CD4-positive, alpha-beta T cell treated with Interleukin-15 for 1 hour (primary cell): ENCODE measurements at regions not wholly inside any gene's neighbourhood (a gene's known extent, or its start where the extent isn't known, plus 50 kb on each side); places are given as distances from the start of the nearest gene placed in this dataset.
"Not testable (repeated sequence)": the region's sequence is repeated elsewhere in the genome, so short reads cannot be mapped to it uniquely, and the experiment has no call there.

Source experiments
- DNase-seq: peaks from one replicate; pipeline ENCODE4 v3.0.0-alpha.2; 2020

DNA sequence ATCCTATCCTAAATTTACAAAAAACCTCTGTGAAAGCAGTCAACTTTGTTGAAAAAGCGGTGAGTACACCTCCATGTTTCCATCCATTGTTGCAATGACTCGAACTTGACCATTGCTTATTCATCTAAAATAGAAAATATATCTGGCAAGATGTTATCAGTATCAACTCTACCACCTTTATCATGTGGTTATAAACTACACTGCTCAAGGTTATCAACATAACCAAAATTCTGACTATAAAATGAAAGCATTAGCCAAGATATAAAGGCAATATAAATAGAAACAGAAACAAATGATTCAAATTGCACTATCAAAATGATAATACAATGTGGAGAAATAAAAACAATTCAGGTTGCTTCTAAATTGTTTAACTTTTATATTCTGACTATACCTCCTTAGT lies 150.0 kb downstream of the AVL9 start:
- not testable (repeated sequence) for DNase-seq

DNA sequence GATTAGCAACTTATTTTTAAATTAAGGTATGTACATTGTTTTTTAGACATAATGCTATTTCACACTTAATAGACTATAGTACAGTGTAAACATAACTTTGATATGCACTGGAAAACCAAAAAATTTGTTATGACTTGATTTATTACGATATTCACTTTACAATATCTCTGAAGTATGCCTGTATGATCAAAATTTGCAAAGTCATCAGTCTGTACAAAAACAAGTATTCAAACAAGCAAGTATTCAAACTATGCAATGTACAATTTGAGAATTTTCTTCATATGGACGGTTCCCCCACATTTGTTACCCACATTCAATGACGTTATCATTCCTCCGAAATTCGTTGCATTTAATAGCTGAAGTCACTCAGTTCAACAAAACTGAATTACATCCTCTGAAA lies 147.9 kb downstream of the AVL9 start:
- DNase-seq: no peak

DNA sequence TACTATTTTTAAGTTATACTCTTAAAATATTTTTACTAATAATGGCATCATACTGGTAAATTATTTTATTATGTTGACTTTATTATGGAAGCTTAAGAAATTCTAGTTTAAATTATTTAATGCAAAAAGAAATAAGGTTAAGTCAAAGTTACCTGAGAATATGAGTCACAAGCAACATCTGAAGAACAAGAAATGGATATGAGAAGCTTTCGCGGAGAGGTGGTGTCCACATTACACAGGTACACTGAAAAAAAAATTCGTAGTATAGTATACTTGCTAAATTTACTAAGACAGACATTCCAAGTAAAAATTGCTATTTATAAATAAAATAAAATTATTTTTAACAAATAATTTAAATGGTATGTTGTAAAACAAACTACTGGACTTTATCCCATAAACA lies 143.8 kb downstream of the AVL9 start:
- DNase-seq: no peak

DNA sequence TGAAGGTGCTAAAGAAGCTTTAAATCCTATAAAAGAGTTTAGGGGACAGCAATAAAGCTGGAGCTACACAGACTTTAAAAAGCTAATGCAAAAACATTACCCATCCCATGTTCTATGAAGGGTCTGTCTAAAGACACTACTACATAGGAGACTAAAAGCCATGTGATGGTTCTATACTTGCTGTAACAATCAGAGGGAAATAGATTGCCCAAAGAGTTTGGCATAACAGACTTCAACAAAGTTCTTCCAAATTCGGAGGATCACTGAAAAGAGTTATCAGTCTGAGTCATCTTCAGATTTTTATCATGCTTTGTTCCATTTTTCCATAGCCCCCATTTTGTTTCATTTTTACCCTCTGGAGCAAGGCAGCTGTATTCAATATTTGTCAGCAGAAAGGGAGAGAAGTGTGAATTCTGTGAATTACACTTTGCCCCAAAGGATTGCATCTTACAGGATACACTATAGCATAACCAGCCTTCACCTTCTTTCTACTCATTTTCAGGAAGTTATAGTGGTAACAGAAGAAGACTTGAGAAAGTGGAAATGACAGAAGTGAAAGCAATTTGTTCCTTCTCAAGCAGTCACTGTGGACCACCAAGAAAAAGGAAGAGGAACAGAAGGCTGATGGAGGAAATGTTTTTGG lies 143.3 kb downstream of the AVL9 start:
- not testable (repeated sequence) for DNase-seq
